SK-N-SH treated with all-trans-retinoic acid at 6 μM for 48 hours (cell line): ENCODE measurements at regions not wholly inside any gene's neighbourhood (a gene's known extent, or its start where the extent isn't known, plus 50 kb on each side); places are given as distances from the start of the nearest gene placed in this dataset.

Experiments
- ATAC-seq: fragments of 200-7000 bp; cut with Tn5 transposase; 3 replicates; pipeline ENCODE4 v1.9.1; 2020; ENCODE audit warnings: mild to moderate bottlenecking, moderate library complexity
- ARNTL ChIP-seq: fragments of 450-650 bp; formaldehyde crosslinking; IDR thresholded peaks from 2 replicates; pipeline ENCODE4 v1.5.0; 2020; ENCODE audit warnings: low read depth, mild to moderate bottlenecking, moderate library complexity, borderline replicate concordance
- BACH2 ChIP-seq: fragments of 250-450 bp; sonication (Bioruptor Pico); IDR thresholded peaks from 2 replicates; pipeline ENCODE4 v1.9.0; 2021; ENCODE audit warnings: mild to moderate bottlenecking, borderline replicate concordance
- CSDC2 ChIP-seq: fragments of 250-450 bp; sonication (Bioruptor Pico); IDR thresholded peaks from 2 replicates; pipeline ENCODE4 v1.5.0; 2020; ENCODE audit warnings: mild to moderate bottlenecking, moderate library complexity
- ESRRG ChIP-seq: fragments of 250-450 bp; sonication (Bioruptor Pico); IDR thresholded peaks from 2 replicates; pipeline ENCODE4 v1.6.1; 2021; ENCODE audit warnings: mild to moderate bottlenecking
- GLIS3 ChIP-seq: fragments of 250-450 bp; sonication (Bioruptor Pico); IDR thresholded peaks from 2 replicates; pipeline ENCODE4 v1.5.0; 2020; ENCODE audit warnings: mild to moderate bottlenecking, moderate library complexity
- OSR1 ChIP-seq: fragments of 250-450 bp; sonication (Bioruptor Pico); IDR thresholded peaks from 2 replicates; pipeline ENCODE4 v1.8.0; 2022; ENCODE audit warnings: moderate library complexity, mild to moderate bottlenecking, inconsistent platforms
- RARB ChIP-seq: fragments of 250-450 bp; sonication (Bioruptor Pico); IDR thresholded peaks from 2 replicates; pipeline ENCODE4 v1.8.0; 2021; ENCODE audit warnings: mild to moderate bottlenecking, moderate library complexity
- SNAI2 ChIP-seq: fragments of 250-450 bp; sonication (Bioruptor Pico); IDR thresholded peaks from 2 replicates; pipeline ENCODE4 v1.5.0; 2020; ENCODE audit warnings: mild to moderate bottlenecking, moderate library complexity
- TOX ChIP-seq: fragments of 250-450 bp; sonication (Bioruptor Pico); IDR thresholded peaks from 2 replicates; pipeline ENCODE4 v1.8.0; 2021; ENCODE audit warnings: mild to moderate bottlenecking, moderate library complexity, borderline replicate concordance
- ZC3H10 ChIP-seq: fragments of 250-450 bp; sonication (Bioruptor Pico); IDR thresholded peaks from 2 replicates; pipeline ENCODE4 v1.5.1; 2021; ENCODE audit warnings: mild to moderate bottlenecking, moderate library complexity
- ZFP3 ChIP-seq: fragments of 250-450 bp; sonication (Bioruptor Pico); IDR thresholded peaks from 2 replicates; pipeline ENCODE4 v1.5.0; 2020; ENCODE audit warnings: mild to moderate bottlenecking, moderate library complexity
- ZFP30 ChIP-seq: fragments of 450-650 bp; formaldehyde crosslinking; IDR thresholded peaks from 2 replicates; pipeline ENCODE4 v1.5.0; 2022; ENCODE audit warnings: mild to moderate bottlenecking, moderate library complexity
- ZNF565 ChIP-seq: fragments of 450-650 bp; formaldehyde crosslinking; conservative IDR thresholded peaks from 2 replicates; pipeline ENCODE4 v1.5.0; 2020; ENCODE audit warnings: low read depth, mild to moderate bottlenecking, moderate library complexity
- ZNF70 ChIP-seq: fragments of 450-650 bp; formaldehyde crosslinking; IDR thresholded peaks from 2 replicates; pipeline ENCODE4 v1.5.0; 2020; ENCODE audit warnings: mild to moderate bottlenecking, moderate library complexity
- ZNF8 ChIP-seq: fragments of 450-650 bp; formaldehyde crosslinking; IDR thresholded peaks from 2 replicates; pipeline ENCODE4 v1.5.0; 2020; ENCODE audit warnings: mild to moderate bottlenecking, moderate library complexity
- TF ChIP-seq, protein P1 (sequence below): fragments of 250-450 bp; sonication (Bioruptor Pico); IDR thresholded peaks from 2 replicates; pipeline ENCODE4 v1.5.1; 2020; ENCODE audit warnings: low read depth, mild to moderate bottlenecking, moderate library complexity
- TF ChIP-seq, protein P2 (sequence below): fragments of 250-450 bp; sonication (Bioruptor Pico); IDR thresholded peaks from 2 replicates; pipeline ENCODE4 v1.5.1; 2021; ENCODE audit warnings: mild to moderate bottlenecking, moderate library complexity
- TF ChIP-seq, protein P3 (sequence below): fragments of 250-450 bp; sonication (Bioruptor Pico); IDR thresholded peaks from 2 replicates; pipeline ENCODE4 v1.5.0; 2020; ENCODE audit warnings: mild to moderate bottlenecking, moderate library complexity
- TF ChIP-seq, protein P4 (sequence below): fragments of 250-450 bp; sonication (Bioruptor Pico); IDR thresholded peaks from 2 replicates; pipeline ENCODE4 v1.8.0; 2020; ENCODE audit warnings: mild to moderate bottlenecking, moderate library complexity, borderline replicate concordance

DNA sequence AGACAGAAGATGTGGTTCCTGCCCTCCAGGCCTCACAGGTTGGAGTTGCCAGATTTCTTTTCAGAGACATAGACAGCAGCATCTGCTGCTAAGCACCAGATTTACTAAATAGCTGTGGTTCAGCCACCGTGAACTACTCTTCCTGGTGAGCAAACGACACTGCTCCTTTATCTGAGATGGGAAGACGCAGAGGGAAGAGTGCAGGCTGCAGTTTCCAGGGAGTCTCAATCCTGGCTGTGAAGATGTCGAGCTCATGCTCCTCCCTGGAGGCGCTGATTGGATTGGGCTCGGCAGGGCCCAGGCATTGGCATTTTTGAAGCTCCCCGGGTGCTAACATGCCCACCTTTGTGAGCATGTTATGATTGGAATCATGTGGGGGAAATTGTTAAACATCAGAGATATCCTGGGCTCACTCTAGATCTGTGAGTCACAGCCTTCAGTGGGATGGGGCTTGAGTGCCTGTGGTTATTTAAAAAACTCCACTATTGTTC is 314.8 kb downstream of the TSN start:
- no peak for ATAC-seq
- TF ChIP-seq GLIS3 (CRISPR knock-in tag) (no peak), TOX (CRISPR knock-in tag) (no peak), ZFP30 (CRISPR knock-in tag) (no peak), CSDC2 (CRISPR knock-in tag) (no peak), ARNTL (no peak), ZC3H10 (CRISPR knock-in tag) (no peak), ZNF565 (CRISPR knock-in tag) (no peak), SNAI2 (no peak), ZNF70 (no peak), ESRRG (CRISPR knock-in tag) (no peak), BACH2 (no peak)
- TF ChIP-seq, protein P1, sequence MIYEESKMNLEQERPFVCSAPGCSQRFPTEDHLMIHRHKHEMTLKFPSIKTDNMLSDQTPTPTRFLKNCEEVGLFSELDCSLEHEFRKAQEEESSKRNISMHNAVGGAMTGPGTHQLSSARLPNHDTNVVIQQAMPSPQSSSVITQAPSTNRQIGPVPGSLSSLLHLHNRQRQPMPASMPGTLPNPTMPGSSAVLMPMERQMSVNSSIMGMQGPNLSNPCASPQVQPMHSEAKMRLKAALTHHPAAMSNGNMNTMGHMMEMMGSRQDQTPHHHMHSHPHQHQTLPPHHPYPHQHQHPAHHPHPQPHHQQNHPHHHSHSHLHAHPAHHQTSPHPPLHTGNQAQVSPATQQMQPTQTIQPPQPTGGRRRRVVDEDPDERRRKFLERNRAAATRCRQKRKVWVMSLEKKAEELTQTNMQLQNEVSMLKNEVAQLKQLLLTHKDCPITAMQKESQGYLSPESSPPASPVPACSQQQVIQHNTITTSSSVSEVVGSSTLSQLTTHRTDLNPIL (CRISPR knock-in tag), result no peak
- TF ChIP-seq, protein P2, sequence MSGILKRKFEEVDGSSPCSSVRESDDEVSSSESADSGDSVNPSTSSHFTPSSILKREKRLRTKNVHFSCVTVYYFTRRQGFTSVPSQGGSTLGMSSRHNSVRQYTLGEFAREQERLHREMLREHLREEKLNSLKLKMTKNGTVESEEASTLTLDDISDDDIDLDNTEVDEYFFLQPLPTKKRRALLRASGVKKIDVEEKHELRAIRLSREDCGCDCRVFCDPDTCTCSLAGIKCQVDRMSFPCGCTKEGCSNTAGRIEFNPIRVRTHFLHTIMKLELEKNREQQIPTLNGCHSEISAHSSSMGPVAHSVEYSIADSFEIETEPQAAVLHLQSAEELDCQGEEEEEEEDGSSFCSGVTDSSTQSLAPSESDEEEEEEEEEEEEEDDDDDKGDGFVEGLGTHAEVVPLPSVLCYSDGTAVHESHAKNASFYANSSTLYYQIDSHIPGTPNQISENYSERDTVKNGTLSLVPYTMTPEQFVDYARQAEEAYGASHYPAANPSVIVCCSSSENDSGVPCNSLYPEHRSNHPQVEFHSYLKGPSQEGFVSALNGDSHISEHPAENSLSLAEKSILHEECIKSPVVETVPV (CRISPR knock-in tag), result no peak
- TF ChIP-seq, protein P3, sequence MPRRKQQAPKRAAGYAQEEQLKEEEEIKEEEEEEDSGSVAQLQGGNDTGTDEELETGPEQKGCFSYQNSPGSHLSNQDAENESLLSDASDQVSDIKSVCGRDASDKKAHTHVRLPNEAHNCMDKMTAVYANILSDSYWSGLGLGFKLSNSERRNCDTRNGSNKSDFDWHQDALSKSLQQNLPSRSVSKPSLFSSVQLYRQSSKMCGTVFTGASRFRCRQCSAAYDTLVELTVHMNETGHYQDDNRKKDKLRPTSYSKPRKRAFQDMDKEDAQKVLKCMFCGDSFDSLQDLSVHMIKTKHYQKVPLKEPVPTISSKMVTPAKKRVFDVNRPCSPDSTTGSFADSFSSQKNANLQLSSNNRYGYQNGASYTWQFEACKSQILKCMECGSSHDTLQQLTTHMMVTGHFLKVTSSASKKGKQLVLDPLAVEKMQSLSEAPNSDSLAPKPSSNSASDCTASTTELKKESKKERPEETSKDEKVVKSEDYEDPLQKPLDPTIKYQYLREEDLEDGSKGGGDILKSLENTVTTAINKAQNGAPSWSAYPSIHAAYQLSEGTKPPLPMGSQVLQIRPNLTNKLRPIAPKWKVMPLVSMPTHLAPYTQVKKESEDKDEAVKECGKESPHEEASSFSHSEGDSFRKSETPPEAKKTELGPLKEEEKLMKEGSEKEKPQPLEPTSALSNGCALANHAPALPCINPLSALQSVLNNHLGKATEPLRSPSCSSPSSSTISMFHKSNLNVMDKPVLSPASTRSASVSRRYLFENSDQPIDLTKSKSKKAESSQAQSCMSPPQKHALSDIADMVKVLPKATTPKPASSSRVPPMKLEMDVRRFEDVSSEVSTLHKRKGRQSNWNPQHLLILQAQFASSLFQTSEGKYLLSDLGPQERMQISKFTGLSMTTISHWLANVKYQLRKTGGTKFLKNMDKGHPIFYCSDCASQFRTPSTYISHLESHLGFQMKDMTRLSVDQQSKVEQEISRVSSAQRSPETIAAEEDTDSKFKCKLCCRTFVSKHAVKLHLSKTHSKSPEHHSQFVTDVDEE (CRISPR knock-in tag), result no peak
- TF ChIP-seq, protein P4, sequence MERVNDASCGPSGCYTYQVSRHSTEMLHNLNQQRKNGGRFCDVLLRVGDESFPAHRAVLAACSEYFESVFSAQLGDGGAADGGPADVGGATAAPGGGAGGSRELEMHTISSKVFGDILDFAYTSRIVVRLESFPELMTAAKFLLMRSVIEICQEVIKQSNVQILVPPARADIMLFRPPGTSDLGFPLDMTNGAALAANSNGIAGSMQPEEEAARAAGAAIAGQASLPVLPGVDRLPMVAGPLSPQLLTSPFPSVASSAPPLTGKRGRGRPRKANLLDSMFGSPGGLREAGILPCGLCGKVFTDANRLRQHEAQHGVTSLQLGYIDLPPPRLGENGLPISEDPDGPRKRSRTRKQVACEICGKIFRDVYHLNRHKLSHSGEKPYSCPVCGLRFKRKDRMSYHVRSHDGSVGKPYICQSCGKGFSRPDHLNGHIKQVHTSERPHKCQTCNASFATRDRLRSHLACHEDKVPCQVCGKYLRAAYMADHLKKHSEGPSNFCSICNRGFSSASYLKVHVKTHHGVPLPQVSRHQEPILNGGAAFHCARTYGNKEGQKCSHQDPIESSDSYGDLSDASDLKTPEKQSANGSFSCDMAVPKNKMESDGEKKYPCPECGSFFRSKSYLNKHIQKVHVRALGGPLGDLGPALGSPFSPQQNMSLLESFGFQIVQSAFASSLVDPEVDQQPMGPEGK (CRISPR knock-in tag), result no peak
- TF ChIP-seq, all 23 proteins: peak for 0

DNA sequence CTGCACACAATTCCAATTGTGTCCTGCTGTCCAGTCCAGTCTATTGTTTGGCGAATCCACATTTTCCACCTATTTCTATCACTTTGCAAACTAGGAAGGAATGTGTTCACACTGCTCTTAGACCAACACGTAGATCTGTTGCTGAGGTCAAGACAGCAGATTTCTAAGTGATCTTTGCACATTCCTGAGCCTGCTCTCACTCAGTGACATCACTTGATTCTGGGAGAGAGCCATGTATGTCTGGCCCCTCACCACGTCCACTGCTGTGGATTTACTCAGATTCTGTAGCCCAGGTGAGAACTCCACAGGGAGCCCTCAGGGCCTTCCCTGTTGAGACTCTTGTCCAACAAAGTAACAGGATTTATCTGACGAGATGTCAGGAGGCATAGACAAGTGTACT is 317.2 kb downstream of the TSN start:
- no peak for ATAC-seq
- TF ChIP-seq ARNTL (no peak), RARB (CRISPR knock-in tag) (no peak), OSR1 (no peak), ZNF70 (no peak), ZFP30 (CRISPR knock-in tag) (no peak), ZNF8 (no peak)

DNA sequence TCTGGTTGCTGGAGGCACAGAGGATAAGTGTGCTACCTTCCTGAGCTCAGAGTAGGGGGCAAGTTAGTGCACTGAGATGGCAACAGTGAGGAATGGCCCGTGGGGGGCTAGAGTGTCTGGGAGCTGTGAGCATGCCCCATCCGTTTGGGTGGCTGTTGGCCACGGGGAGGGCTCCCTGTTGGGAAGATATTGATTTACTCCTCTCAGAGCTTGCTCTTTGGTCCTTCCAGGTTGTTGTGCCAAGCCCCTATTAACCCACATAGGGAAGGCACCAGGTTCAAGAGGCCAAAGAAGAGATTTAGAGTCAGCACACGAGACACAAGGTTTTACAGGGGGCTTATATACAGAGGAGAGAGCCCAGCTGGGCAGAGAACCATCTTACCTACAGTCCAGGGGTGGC is 318.8 kb downstream of the TSN start:
- no peak for ATAC-seq

More for the DNA sequence above, 318.8 kb downstream of the TSN start:
- TF ChIP-seq CSDC2 (CRISPR knock-in tag), result no peak
- TF ChIP-seq, protein P1 (CRISPR knock-in tag), result no peak
- TF ChIP-seq ZFP3 (CRISPR knock-in tag), result no peak
- no peak for TF ChIP-seq TOX (CRISPR knock-in tag)
- no peak for TF ChIP-seq ZNF565 (CRISPR knock-in tag)
- no peak for TF ChIP-seq SNAI2
- no peak for TF ChIP-seq ZNF8
- TF ChIP-seq, protein P2 (CRISPR knock-in tag), result no peak
- TF ChIP-seq ARNTL, result no peak
- TF ChIP-seq OSR1, result no peak
- no peak for TF ChIP-seq GLIS3 (CRISPR knock-in tag)
